ENCODE measurements at regions not wholly inside any gene's neighbourhood (a gene's known extent, or its start where the extent isn't known, plus 50 kb on each side); places are given as distances from the start of the nearest gene placed in this dataset.

- no peak for TF ChIP-seq CTCF (IDR thresholded peaks at IDR 0.05)
- no peak for TF ChIP-seq POLR2A (IDR thresholded peaks at IDR 0.05)
- no peak for TF ChIP-seq POLR2AphosphoS5 (IDR thresholded peaks at IDR 0.05)
- no peak for TF ChIP-seq EP300 (IDR thresholded peaks at IDR 0.05)
Observed at GRCh38 chr7:131196803-131197202, 130.9 kb upstream of the MKLN1 start.

Data from upper lobe of left lung (tissue), 4 donors.